Endothelial cell of umbilical vein (primary cell): ENCODE measurements at regions not wholly inside any gene's neighbourhood (a gene's known extent, or its start where the extent isn't known, plus 50 kb on each side); places are given as distances from the start of the nearest gene placed in this dataset.

Experiments used
- BruUV-seq: library from RNA; stranded (reverse); fragments of 400-500 nt; replicated peaks from 2 replicates; lab custom pipeline; 2021; lab: Mats Ljungman, UMichigan
- CTCF ChIA-PET: fragments of 300-600, 350-600 bp; sonication (Branson Sonifier 250); formaldehyde crosslinking; loops from one replicate; lab custom pipeline; 2021; ENCODE audit warnings: antibody characterized with exemption, inconsistent platforms; lab: Charles Lee
- POLR2A ChIA-PET: fragments of 300-600, 350-600 bp; sonication (Branson Sonifier 250); formaldehyde crosslinking; loops from one replicate; lab custom pipeline; 2021; ENCODE audit warnings: antibody characterized with exemption, inconsistent platforms; lab: Charles Lee
- DNase-seq: peaks from one replicate; pipeline ENCODE4 v3.0.0-alpha.2; 2011; ENCODE audit warnings: low read depth, low spot score
- FAIRE-seq: peaks from 2 replicates; lab custom pipeline; 2011; peaks lifted over from hg19 to GRCh38; lab: Jason Lieb, UNC
- H2AFZ ChIP-seq: 2 replicates; pipeline ENCODE4 v1.6.0; 2012; ENCODE audit warnings: low read depth, low read length, control low read depth, inconsistent platforms
- H3K27ac ChIP-seq: 2 replicates; pipeline ENCODE4 v1.5.1; 2011; ENCODE audit warnings: low read depth, mild to moderate bottlenecking, control low read depth, low read length, moderate library complexity; ENCODE audit not compliant: insufficient read depth
- H3K27me3 ChIP-seq, 2 experiments: 2 replicates each; pipeline versions ENCODE4 v1.6.0 to v1.6.1; 2011; ENCODE audit warnings: low read length in 2 of 2, mixed read lengths in 1 of 2; ENCODE audit not compliant: control insufficient read depth in 2 of 2, insufficient read depth in 2 of 2
- H3K36me3 ChIP-seq, 2 experiments: 2 replicates in 1 of 2; 3 replicates in 1 of 2; pipeline ENCODE4 v1.5.1; 2011; ENCODE audit warnings: low read length in 2 of 2, mild to moderate bottlenecking in 1 of 2, moderate library complexity in 1 of 2; ENCODE audit not compliant: control insufficient read depth in 2 of 2, insufficient read depth in 2 of 2; ENCODE audit errors: extremely low read depth in 1 of 2
- H3K4me1 ChIP-seq: 3 replicates; pipeline ENCODE4 v1.5.1; 2011; ENCODE audit warnings: mild to moderate bottlenecking, low read length; ENCODE audit not compliant: control insufficient read depth, insufficient read depth; ENCODE audit errors: extremely low read depth
- H3K4me2 ChIP-seq: 2 replicates; pipeline ENCODE4 v1.6.1; 2011; ENCODE audit warnings: low read length, control low read depth, mixed read lengths; ENCODE audit not compliant: insufficient read depth
- H3K4me3 ChIP-seq, 3 experiments: fragments of 200-600 bp in 1 of 3; sonication (generic), shearing (Covaris generic) in 1 of 3; replicated peaks in 1 of 3; 2 replicates each; pipeline ENCODE4 v1.5.1; 2011 to 2016; ENCODE audit warnings: control low read depth in 3 of 3, low read length in 3 of 3, mild to moderate bottlenecking in 2 of 3, inconsistent platforms in 1 of 3, low read depth in 1 of 3, moderate library complexity in 1 of 3; ENCODE audit not compliant: insufficient read depth in 1 of 3
- H3K79me2 ChIP-seq: 2 replicates; pipeline ENCODE4 v1.6.0; 2012; ENCODE audit warnings: low read length, inconsistent platforms; ENCODE audit not compliant: control insufficient read depth, insufficient read depth
- H3K9ac ChIP-seq: replicated peaks from 2 replicates; pipeline ENCODE3; 2011; ENCODE audit warnings: low read length, control low read depth; ENCODE audit not compliant: insufficient read depth; ENCODE audit errors: extremely low read depth
- H3K9me1 ChIP-seq: replicated peaks from 3 replicates; pipeline ENCODE4 v1.6.0; 2011; ENCODE audit warnings: mild to moderate bottlenecking, low read length; ENCODE audit not compliant: control insufficient read depth, insufficient read depth; ENCODE audit errors: extremely low read depth
- H3K9me3 ChIP-seq: replicated peaks from 2 replicates; pipeline ENCODE4 v1.5.1; 2012; ENCODE audit warnings: low read length, inconsistent platforms; ENCODE audit not compliant: control insufficient read depth, insufficient read depth
- H4K20me1 ChIP-seq: replicated peaks from 2 replicates; pipeline ENCODE3; 2011; ENCODE audit warnings: mild to moderate bottlenecking, low read length; ENCODE audit not compliant: control insufficient read depth, insufficient read depth; ENCODE audit errors: extremely low read depth
- EZH2 ChIP-seq: IDR thresholded peaks from 2 replicates; pipeline ENCODE4 v1.6.1; 2012; ENCODE audit warnings: borderline replicate concordance, low read depth, mild to moderate bottlenecking, moderate library complexity, low read length, inconsistent platforms; ENCODE audit not compliant: severe bottlenecking
- FOS ChIP-seq: IDR thresholded peaks from 2 replicates; pipeline ENCODE4 v1.6.1; 2011; ENCODE audit warnings: mild to moderate bottlenecking, low read length, moderate library complexity, borderline replicate concordance; ENCODE audit not compliant: insufficient read depth
- GATA2 ChIP-seq: IDR thresholded peaks from 2 replicates; pipeline ENCODE4 v1.7.0; 2011; ENCODE audit warnings: low read depth, mild to moderate bottlenecking, moderate library complexity, mixed read lengths, low read length; ENCODE audit not compliant: insufficient read length, insufficient read depth
- JUN ChIP-seq: IDR thresholded peaks from 2 replicates; pipeline ENCODE4 v1.6.1; 2011; ENCODE audit warnings: borderline replicate concordance, low read depth; ENCODE audit not compliant: insufficient read length, insufficient read depth
- MYC ChIP-seq: IDR thresholded peaks from one replicate; pipeline ENCODE4 v1.6.1; 2011; ENCODE audit warnings: mild to moderate bottlenecking, low read depth, low read length
- POLR2A ChIP-seq: IDR thresholded peaks from 2 replicates; pipeline ENCODE4 v1.6.1; 2012; ENCODE audit warnings: low read depth, mild to moderate bottlenecking, control low read depth, low read length
- POLR2AphosphoS5 ChIP-seq: IDR thresholded peaks from 2 replicates; pipeline ENCODE4 v1.6.1; 2012; ENCODE audit warnings: low read depth, mild to moderate bottlenecking, control low read depth, low read length, moderate library complexity; ENCODE audit not compliant: insufficient read depth
- dilution Hi-C: fragments of 300-500 bp; cut with MboI; formaldehyde crosslinking; loops from one replicate; pipeline ENCODE4 v1.15.0; 2019; ENCODE audit warnings: low sequenced_read_pairs; ENCODE audit not compliant: extremely low pct_ligation_motif_present
- intact Hi-C: fragments of 100-400 bp; cut with micrococcal nuclease; formaldehyde crosslinking; loops from one replicate; pipeline ENCODE4 v1.10.0; 2022
- TF ChIP-seq, protein P1 (sequence below), 2 donors: IDR thresholded peaks; 1 replicate in 1 of 2; 2 replicates in 1 of 2; pipeline ENCODE4 v1.5.1; 2011; ENCODE audit warnings: low read length in 2 of 2, mild to moderate bottlenecking in 2 of 2, moderate library complexity in 2 of 2, control low read depth in 1 of 2, inconsistent platforms in 1 of 2, low read depth in 1 of 2; ENCODE audit not compliant: insufficient read depth in 1 of 2; ENCODE audit errors: extremely low read depth in 1 of 2
- TF ChIP-seq, protein P2 (sequence below): IDR thresholded peaks from 2 replicates; pipeline ENCODE4 v1.6.1; 2011; ENCODE audit not compliant: insufficient read depth, insufficient read length

DNA sequence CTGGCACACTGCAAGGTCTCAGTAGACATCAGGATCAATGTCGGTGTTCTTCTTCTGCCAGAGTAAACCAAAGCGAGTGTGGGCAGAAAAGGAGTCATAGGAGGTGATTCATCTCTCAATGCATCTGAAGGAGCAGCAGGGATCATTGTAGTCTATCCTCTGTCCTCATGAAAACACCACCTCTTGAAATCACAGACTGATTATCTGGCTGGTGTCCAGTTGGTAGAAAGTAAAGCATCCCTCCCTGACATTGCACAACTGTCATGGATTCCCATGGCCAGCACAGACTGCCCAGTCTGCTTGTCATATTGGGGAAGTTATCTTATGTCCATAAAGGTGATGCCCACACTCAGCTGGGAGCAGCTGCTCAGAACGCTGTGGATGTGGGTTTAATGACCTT is 74.1 kb downstream of the ABCC12 start:
- no peak for DNase-seq
- Histone ChIP-seq H3K9me3 (no peaks in the 10 kb centered on the region), H3K4me3 (no peak overlapping the region), H2AFZ (no peak overlapping the region), H3K27me3 (no peaks in the 10 kb centered on the region), H4K20me1 (no peaks in the 10 kb centered on the region), H3K36me3 (no peaks in the 10 kb centered on the region), H3K9ac (no peak overlapping the region), H3K4me2 (no peak overlapping the region), H3K4me1 (no peaks in the 10 kb centered on the region), H3K9me1 (no peaks in the 10 kb centered on the region), H3K27ac (no peak overlapping the region), H3K79me2 (no peaks in the 10 kb centered on the region)
- intact Hi-C loops, result no loop called here
- ChIA-PET CTCF (interaction anchor here (1.1 kb wide), 1 partner anchor 939 kb away, joined by 3 read pairs; no protein-coding TSS in a partner anchor), POLR2A (no interaction called here)
- FAIRE-seq, result no peak
- dilution Hi-C loops, result no loop called here
- BruUV-seq, result no TSS peak
- no peak for TF ChIP-seq EZH2

DNA sequence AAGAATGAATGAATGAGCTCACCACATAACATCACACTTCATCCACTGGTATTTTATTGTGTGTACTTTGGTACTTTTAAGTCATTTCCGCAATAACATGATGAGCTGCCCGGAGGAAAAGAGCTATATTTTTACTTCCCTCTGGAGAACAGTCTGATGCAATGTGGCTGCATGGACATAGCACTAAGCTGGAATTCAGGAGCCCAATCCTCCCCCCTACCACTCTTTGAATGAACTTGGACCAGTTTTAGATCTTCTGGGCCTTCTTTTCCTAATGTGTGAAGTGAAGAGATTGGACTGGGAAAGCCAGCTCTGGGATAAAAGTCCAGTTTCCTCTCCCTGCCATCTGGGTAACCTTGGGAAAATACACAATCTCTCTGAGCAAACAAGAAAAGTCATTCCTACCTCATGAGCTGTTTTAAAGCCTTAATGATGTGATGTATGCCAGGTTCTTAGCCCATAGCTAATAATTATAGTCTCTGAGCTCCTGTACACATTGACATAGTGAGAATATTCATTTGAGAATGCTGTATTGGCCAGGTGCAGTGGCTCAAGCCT is 79.3 kb downstream of the ABCC12 start:
- FAIRE-seq, result no peak

More for the DNA sequence above, 79.3 kb downstream of the ABCC12 start:
- no peaks in the 10 kb centered on the region for H4K20me1 ChIP-seq
- TF ChIP-seq FOS (no peak), JUN (no peak), POLR2AphosphoS5 (no peak), EZH2 (no peak), GATA2 (no peak), POLR2A (no peak), MYC (no peak)
- TF ChIP-seq, protein P1, sequence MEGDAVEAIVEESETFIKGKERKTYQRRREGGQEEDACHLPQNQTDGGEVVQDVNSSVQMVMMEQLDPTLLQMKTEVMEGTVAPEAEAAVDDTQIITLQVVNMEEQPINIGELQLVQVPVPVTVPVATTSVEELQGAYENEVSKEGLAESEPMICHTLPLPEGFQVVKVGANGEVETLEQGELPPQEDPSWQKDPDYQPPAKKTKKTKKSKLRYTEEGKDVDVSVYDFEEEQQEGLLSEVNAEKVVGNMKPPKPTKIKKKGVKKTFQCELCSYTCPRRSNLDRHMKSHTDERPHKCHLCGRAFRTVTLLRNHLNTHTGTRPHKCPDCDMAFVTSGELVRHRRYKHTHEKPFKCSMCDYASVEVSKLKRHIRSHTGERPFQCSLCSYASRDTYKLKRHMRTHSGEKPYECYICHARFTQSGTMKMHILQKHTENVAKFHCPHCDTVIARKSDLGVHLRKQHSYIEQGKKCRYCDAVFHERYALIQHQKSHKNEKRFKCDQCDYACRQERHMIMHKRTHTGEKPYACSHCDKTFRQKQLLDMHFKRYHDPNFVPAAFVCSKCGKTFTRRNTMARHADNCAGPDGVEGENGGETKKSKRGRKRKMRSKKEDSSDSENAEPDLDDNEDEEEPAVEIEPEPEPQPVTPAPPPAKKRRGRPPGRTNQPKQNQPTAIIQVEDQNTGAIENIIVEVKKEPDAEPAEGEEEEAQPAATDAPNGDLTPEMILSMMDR (IDR thresholded peaks at IDR 0.05; ENCODE audit: extremely low read depth in 1 of 2, insufficient read depth in 1 of 2, low read depth in 1 of 2, low read length in 2 of 2), result no peak
- TF ChIP-seq, protein P2, sequence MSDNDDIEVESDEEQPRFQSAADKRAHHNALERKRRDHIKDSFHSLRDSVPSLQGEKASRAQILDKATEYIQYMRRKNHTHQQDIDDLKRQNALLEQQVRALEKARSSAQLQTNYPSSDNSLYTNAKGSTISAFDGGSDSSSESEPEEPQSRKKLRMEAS, result no peak
- H3K9me1 ChIP-seq, result no peaks in the 10 kb centered on the region
- DNase-seq, result no peak
- no peak overlapping the region for H3K27ac ChIP-seq
- H3K4me2 ChIP-seq, result no peak overlapping the region
- H2AFZ ChIP-seq, result no peak overlapping the region
- no TSS peak for BruUV-seq
- POLR2A ChIA-PET, result no interaction called here
- intact Hi-C loops (no loop called here), dilution Hi-C loops (no loop called here)
- no peaks in the 10 kb centered on the region for H3K36me3 ChIP-seq
- H3K9ac ChIP-seq, result no peak overlapping the region
- no peak overlapping the region for H3K4me3 ChIP-seq
- H3K27me3 ChIP-seq, result no peaks in the 10 kb centered on the region
- no peaks in the 10 kb centered on the region for H3K79me2 ChIP-seq
- no peaks in the 10 kb centered on the region for H3K9me3 ChIP-seq
- CTCF ChIA-PET, result interaction anchor here (0.8 to 1.5 kb wide), 4 partner anchors 15 to 547 kb away, joined by 3 to 6 read pairs (median 3); no protein-coding TSS in a partner anchor
- no peaks in the 10 kb centered on the region for H3K4me1 ChIP-seq
